ENCODE measurements at regions not wholly inside any gene's neighbourhood (a gene's known extent, or its start where the extent isn't known, plus 50 kb on each side); places are given as distances from the start of the nearest gene placed in this dataset.
"Not testable (repeated sequence)": the region's sequence is repeated elsewhere in the genome, so short reads cannot be mapped to it uniquely, and the experiment has no call there.

- DNase-seq (ENCODE audit: low spot score), result no peak
Observed at GRCh38 chr12:105481392-105482300, 151.2 kb downstream of the C12orf75 start.

DNA sequence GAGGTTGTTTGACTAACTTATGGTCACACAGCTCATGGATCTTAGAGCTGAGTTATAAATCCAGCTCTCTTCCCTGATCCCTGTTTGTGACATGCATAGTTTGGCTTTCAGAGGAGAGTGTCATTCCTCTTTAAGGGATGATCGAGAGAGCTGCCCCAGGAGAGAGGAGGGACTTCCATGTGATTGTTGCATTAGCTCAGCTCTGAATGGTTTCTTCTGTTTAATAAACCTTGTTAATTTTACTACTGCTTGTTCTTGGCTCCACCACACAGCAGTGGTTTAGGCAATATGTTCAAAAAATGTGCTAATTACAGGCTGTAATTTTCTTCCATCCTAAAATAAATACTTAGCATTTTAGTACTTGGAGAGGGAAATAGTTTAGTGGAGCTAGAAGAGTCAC lies 152.5 kb downstream of the C12orf75 start:
- no peak for DNase-seq (ENCODE audit: low spot score)

GRCh38 chr12:105483691-105484090 lies 153.2 kb downstream of the C12orf75 start:
- no peak for DNase-seq (ENCODE audit: low spot score)

- DNase-seq (ENCODE audit: low spot score), result peak; percentile 52
Observed at GRCh38 chr12:105485321-105485910, 154.9 kb downstream of the C12orf75 start.

- peak; percentile 29 for DNase-seq (ENCODE audit: low spot score)
Observed at GRCh38 chr12:105485921-105486320, 155.4 kb downstream of the C12orf75 start.

GRCh38 chr12:105487963-105488362 lies 157.5 kb downstream of the C12orf75 start:
- no peak for DNase-seq (ENCODE audit: low spot score)

DNA sequence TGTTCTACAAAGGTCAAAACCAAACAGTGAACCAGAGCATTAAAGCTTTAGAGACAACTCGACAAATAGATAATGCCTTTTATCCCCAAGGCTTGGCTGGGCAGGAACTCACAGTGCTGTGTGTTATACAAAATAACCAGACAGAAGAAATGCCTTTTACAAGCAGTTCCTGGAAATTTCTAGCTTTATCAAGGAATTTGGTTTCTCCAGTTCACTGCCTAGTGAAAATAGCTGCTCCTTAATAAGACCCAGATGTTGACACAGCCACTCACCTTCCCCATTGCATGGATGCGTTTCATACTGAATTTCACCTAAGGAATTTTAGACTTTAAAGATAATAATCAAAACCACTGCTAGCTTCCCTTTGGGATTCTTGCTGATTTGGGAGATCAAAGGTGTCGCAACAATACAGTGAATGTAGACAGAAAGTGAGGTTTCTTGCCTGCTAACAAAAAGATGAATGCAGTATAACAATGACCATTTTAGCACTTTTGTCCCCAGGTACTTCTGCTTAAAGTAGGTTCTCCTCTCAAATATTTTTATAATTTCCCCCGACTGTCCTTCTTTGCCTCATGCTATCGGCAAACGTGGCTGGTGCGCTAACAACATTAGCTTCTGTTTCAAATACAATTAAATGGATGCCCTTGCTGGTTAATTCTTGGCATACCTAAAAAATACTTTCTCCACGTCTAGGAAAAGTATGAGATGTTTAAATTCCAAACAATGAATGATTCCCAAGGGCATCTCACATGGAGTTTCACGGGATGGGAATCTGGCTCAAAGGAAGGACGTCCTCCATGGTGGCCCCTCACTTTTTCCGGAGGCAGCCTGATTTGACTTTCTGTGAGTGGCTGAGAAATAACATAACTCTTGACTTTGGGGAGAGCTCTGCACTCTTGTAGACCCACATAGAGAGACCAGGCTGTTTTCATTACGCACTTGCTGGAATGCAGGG lies 162.4 kb downstream of the C12orf75 start:
- no peak for DNase-seq (ENCODE audit: low spot score)

DNA sequence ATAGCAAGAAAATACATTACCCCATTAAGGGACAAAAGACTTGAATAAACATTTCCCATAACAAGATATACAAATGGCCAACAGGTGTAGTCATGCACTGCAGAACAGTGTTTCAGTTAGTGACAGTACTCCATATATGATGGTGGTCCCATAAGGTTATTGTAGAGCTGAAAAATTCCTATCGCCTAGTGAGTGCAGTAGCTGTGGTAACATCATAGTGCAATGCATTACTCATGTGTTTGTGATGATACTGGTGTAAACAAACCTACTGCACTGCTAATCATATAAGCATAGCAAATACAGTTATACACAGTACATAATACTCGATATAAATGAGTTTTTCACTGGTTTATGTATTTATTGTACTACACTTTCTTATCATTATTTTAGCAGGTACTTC lies 168.7 kb downstream of the C12orf75 start:
- DNase-seq (ENCODE audit: low spot score), result no peak

DNA sequence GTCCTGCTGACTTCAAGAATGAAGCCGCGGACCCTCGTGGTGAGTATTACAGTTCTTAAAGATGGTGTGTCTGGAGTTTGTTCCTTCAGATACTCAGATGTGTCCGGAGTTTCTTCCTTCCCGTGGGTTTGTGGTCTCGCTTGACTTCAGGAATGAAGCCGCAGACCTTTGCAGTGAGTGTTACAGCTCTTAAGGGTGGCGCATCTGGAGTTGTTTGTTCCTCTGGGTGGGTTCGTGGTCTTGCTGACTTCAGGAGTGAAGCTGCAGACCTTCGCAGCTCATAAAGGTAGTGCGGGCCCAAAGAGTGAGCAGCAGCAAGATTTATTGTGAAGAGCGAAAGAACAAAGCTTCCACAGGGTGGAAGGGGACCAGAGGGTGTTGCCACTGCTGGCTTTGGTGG lies 170.2 kb downstream of the C12orf75 start:
- DNase-seq (ENCODE audit: low spot score), result not testable (repeated sequence)

DNA sequence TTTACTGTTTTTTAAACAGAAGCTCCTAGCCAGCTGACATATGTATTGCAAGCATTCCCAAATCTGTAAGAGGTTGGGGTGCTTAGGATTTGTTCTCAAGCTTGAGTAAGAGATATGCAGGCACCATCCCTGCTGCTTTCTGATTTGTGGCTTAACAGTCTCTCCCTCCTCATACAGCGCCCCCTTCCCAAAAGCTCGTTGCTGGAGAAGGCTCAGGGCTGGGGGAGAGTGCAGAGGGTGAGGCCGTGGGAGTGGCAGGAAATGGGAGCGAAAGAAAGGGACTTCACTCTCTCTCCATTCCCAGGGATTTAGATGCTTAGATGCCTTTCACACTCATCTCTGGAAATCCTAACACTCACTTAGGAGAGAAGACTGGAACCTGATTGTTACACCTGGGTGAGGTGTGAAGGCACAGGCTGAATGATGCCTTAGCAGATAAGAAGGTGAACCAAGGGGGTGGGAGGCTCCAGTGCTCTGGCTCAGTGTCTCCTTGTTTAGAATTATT lies 172.0 kb downstream of the C12orf75 start:
- DNase-seq (ENCODE audit: low spot score), result no peak

DNA sequence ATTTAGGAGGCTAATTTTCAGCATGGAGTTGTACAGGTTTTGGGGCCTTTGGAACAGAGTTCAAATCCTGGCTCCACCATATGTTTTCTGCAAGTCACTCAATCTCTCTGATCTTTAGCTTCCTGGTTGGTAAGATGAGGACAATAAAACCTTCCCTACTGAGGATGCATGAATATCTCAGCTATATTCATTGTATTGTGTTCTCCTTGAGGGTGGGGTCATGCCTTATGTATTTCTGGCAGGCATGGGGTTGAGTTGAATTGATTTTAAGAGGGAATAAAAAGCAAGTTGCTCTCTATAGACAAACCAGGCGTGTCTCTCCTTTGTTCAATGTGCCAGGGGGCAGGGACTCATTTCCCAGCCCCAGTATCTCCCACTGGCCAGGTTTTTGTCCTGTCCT lies 173.1 kb downstream of the C12orf75 start:
- no peak for DNase-seq (ENCODE audit: low spot score)

DNA sequence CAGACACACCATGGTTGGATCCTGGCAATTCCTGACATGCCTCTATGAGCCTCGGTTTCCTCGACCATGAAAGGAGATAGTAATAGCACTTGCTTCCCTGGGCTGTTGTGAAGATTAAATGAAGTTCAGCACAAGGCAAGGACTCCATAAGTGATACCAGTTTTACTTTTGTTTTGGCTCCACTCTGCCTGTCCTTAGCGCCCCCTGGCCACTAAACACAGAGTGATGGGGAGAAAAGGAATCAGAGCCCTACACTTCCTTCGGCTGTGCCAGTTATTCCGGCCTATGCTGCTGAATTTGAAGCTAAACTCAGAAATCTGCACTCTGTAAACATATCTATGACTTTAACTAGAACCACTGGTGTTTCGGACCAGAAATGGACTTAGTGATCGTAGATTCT lies 173.8 kb downstream of the C12orf75 start:
- DNase-seq (ENCODE audit: low spot score), result no peak

GRCh38 chr12:105506678-105507310 lies 176.3 kb downstream of the C12orf75 start:
- no peak for DNase-seq (ENCODE audit: low spot score)

DNA sequence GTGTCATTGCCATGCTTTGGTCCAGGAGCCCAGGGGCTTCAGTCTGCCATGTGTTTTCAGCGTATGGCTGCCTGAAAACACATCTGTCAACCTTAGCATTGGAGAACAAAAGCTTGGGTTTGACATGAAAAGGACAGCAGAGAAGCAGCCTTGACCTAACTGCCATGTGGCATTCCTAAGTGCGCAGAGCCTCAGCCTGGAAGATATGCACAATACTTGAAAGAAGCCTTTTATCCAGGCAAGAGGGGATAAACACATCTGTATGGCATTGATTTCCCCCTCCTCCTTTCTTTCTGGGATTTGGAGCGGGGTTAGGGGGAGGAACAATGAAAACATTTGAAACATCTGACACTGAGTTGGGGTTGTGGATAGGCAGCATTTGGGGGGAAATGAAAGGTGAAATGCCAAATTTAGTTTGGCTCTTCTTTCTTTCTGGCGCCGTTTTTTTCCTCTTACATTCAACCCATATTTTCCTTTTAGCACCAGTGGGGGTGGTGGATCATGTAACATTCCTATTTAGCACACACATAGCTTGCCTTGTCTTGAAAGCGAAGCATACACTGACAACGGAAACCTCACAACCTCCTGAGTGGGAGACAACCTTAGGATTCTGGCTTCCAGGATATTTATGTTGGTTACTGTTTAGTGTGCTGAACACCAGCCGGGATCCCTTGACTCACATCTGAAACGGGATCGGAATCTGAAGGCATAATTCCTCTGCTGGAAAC lies 177.0 kb downstream of the C12orf75 start:
- no peak for DNase-seq (ENCODE audit: low spot score)

DNA sequence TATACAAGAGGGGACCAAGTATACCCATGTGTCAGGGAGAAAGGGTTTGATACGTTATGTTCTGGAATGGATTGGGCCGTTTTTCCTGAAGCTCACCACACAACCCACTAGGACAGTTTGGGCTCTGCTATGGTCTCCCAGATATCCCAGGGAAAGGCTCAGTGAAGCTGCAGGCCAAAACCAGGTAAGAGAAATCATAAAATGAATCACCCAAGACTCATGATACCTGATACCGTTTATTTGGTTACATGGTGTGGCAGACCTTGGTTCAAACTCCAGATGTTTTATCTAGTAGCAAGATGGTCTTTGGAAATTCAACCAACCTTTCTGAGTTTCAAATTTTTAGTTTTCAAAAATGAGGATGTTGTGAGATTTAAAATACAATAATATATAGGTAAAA lies 177.6 kb downstream of the C12orf75 start:
- no peak for DNase-seq (ENCODE audit: low spot score)

GRCh38 chr12:105510526-105510925 lies 180.0 kb downstream of the C12orf75 start:
- DNase-seq (ENCODE audit: low spot score), result no peak

DNA sequence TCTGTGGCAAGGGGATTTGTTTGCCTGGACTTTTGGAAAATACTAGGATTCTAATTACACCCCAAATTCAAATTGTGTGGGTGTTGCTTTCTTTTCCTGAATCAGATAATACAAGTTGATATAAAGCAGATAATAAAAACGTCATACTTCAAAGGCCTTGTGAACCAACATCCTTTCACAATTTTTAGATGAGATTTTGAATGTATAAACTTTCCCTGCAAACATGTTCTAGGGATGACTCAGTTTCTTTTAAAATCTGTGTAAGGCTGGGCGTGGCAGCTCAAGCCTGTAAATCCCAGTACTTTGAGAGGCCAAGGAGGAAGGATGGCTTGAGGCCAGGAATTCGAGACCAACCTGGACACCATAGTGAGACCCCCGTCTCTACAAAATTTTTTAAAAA lies 182.4 kb downstream of the C12orf75 start:
- not testable (repeated sequence) for DNase-seq (ENCODE audit: low spot score)

GRCh38 chr12:105522166-105522825 lies 191.8 kb downstream of the C12orf75 start:
- no peak for DNase-seq (ENCODE audit: low spot score)

GRCh38 chr12:105523164-105524057 lies 192.9 kb downstream of the C12orf75 start:
- no peak for DNase-seq (ENCODE audit: low spot score)
